GM13976 (cell line): ENCODE measurements at regions not wholly inside any gene's neighbourhood (a gene's known extent, or its start where the extent isn't known, plus 50 kb on each side); places are given as distances from the start of the nearest gene placed in this dataset.

Source experiments
- DNase-seq: peaks from one replicate; pipeline ENCODE4 v3.0.0; 2012; ENCODE audit warnings: low spot score
- CTCF ChIP-seq: IDR thresholded peaks from 2 replicates; pipeline ENCODE4 v1.5.1; 2012; ENCODE audit warnings: borderline replicate concordance, mild to moderate bottlenecking; ENCODE audit not compliant: insufficient read depth; ENCODE audit errors: extremely low read depth, missing control alignments, control extremely low read depth
- in situ Hi-C: fragments of 300-500 bp; cut with MboI; formaldehyde crosslinking; loops from one replicate; pipeline ENCODE4 v1.12.0; 2022; ENCODE audit warnings: low sequenced_read_pairs, mixed read lengths, inconsistent platforms; ENCODE audit not compliant: unreplicated experiment

- DNase-seq: no peak
- no peak for TF ChIP-seq CTCF
- in situ Hi-C loops: no loop called here
These were observed 60.5 kb upstream of the CAV2 start for GRCh38 chr7:116439005-116439404.

- in situ Hi-C loops: no loop called here
- TF ChIP-seq CTCF: no peak
- no peak for DNase-seq
These were observed 59.5 kb upstream of the CAV2 start for GRCh38 chr7:116439841-116440549.

GRCh38 chr7:116441534-116441933 lies 58.0 kb upstream of the CAV2 start:
- DNase-seq: no peak
- TF ChIP-seq CTCF: no peak
- in situ Hi-C loops: no loop called here

GRCh38 chr7:116443101-116443523 lies 56.4 kb upstream of the CAV2 start:
- no peak for TF ChIP-seq CTCF
- in situ Hi-C loops: no loop called here
- no peak for DNase-seq

- DNase-seq: no peak
- in situ Hi-C loops: no loop called here
- TF ChIP-seq CTCF: no peak
These were observed 55.9 kb upstream of the CAV2 start for GRCh38 chr7:116443646-116444045.

- TF ChIP-seq CTCF: no peak
- no peak for DNase-seq
- in situ Hi-C loops: no loop called here
These were observed 53.9 kb upstream of the CAV2 start for GRCh38 chr7:116445447-116446211.
